RKO (cell line): ENCODE measurements at regions not wholly inside any gene's neighbourhood (a gene's known extent, or its start where the extent isn't known, plus 50 kb on each side); places are given as distances from the start of the nearest gene placed in this dataset.
"Not testable (repeated sequence)": the region's sequence is repeated elsewhere in the genome, so short reads cannot be mapped to it uniquely, and the experiment has no call there.

ENCODE experiments used
- DNase-seq: peaks from one replicate; pipeline ENCODE4 v3.0.0-alpha.2; 2016; ENCODE audit warnings: low spot score

- peak; percentile 44 for DNase-seq
Observed at GRCh38 chr7:121563177-121563576, 167.1 kb upstream of the FAM3C start.

GRCh38 chr7:121562259-121562658, 166.2 kb upstream of the FAM3C start:
- no peak for DNase-seq

GRCh38 chr7:121561717-121562116, 165.6 kb upstream of the FAM3C start:
- no peak for DNase-seq

- DNase-seq: no peak
Observed at GRCh38 chr7:121560267-121560990, 164.3 kb upstream of the FAM3C start.

DNA sequence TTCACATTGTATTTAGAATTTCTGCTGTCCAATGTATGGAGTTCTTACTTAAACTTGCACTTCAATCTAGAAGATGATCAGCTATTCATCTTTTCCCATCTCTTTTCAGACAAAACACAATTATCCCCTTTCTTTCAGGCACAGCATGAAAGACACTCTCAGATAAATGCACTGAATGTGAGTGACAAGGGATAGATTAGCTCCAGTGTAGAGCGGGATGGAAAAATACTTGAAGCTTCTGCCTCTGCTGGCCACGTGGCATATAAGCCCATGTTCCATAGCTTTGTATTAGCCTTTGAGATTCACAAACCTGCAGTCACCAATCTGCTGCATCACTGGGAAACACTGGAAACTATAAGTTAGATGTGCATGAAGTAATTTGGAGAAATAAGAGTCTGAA, 162.2 kb upstream of the FAM3C start:
- DNase-seq: peak; percentile 26

DNA sequence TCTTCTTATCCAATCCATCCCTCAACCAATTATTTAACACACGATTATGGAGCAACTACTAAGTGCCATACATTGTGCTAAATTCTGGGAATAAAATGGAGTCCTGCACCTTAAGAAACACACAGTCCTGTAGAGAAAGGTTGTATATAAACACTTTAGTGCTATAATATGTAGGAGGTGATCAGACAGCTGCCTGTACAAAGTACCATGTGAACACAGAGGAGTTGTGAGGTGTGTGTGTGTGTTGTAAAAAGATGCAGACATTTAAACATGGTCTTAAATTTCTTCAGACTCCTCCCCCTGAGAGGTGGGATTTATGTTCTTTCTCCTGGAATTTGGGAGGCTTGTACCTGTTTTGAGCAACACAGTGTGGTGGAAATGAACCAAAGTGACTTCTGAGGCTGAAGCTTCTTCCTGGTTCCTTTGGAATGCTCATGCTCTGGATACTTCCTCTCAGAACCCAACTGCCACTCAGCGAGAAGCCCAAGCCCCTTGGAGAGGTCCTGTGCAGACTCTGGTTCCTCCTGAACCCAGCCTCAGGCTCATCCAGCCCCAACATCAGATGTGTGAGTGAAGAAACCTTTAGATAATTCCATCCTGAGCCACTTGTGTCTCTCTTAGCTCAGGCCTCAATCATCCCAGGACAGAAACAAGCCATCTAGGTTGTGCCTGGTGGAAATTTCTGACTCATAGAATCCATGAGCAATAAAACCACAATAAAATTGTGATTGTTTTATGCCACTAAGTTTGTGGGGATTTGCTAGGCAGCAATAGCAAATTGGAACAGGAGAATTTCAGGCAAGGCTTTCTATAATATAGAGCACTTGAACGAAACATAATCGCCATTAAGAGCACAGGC, 161.2 kb upstream of the FAM3C start:
- DNase-seq: peak; percentile 19

- DNase-seq: no peak
Observed at GRCh38 chr7:121555558-121555957, 159.4 kb upstream of the FAM3C start.

GRCh38 chr7:121547544-121548092, 151.5 kb upstream of the FAM3C start:
- DNase-seq: peak; percentile 93

DNA sequence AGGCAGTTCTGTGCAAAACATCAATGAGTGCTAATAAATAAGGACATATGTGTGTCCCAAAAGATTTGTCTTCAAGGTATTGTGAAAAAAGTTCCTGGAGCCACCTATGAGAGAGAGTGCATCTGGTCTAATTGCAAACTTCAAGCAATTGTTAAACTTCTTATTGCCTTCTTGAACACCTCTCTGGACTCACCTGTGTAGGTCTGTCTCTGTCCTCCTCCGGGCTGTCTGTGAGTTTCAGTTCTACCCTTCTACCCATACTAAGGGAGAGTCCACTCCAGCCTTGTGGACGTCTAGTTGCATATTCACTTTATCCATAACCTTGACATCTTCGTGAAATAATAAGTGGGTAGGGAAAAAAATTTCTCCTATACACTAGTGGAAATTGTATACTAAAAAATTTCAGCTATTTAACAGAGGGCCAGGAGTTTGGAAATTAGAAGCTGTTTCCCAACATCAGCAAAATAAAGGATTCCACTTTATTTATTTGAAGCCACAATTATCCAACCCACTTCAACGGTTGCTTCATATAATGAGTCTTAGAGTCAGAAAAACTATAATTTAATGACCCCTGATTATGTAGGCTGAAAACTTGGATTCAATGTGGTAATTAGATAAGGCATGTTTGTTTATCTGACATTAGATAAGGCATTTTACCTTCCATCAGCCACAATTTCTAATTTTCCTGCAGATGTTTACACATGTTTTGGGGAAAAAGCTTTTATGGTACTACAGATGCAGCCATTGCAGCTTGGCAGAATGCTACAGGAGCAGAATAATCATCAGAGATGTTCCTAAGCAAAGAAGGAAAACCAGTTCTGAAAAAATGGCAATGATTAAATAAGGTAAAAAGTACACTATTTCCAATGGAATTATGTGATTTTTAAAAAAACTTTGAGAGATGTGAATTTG, 150.8 kb upstream of the FAM3C start:
- no peak for DNase-seq

DNA sequence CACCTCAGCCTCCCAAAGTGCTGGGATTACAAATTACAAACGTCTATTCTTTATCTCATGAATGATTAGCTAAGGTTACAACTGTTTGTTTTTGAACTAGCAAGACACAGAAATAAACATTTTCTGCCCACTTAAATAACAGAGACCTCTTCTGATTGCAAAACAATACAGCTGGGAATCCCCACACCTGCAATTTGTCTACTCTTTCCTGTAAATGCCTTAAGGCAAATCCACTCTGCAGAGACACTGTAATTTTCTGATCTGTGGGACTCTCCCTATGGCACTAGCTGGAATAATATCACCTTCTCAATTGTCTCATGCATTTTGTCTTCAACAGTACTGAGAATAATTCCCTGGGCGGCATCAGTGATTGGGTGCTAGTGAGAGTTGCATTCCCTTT, 149.3 kb upstream of the FAM3C start:
- DNase-seq: no peak

DNA sequence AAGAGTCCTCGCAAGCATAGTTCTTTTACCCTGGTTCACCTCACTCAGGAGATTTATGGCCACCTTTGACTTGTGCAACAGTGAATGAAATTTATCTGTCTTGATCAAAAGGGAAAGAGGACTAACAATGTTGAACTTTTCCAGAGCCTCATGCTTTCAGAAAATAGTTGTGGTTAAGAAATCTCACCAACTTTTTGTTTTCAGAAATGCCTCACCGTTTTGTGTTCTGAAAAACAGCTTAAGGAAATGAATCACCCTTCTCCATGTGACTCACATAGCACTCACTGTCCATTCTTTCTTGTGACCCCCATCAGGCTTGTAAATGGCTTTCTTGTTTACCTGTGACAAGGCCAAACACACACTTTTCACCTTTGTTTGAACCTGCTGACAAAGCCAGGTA, 148.6 kb upstream of the FAM3C start:
- DNase-seq: peak; percentile 98

- no peak for DNase-seq
Observed at GRCh38 chr7:121544238-121544637, 148.1 kb upstream of the FAM3C start.

DNA sequence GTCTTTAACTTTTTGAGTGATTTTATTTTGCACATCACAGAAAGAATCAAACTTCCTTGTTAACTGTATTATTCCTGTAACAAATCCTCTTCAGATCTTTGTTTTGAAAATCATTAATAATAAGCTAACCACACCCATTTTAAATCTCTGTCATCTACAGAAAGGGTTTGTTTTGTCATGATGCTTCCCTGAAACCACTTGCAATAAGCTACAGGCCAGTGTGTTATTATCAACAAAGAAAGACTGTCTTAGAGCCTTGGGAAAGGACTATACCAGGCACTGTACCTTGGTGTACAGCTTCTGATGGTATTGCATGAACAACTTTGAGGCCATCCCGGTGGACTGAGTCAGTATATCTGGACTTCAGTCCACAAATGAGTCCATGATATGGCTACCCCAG, 145.3 kb upstream of the FAM3C start:
- DNase-seq: no peak

DNA sequence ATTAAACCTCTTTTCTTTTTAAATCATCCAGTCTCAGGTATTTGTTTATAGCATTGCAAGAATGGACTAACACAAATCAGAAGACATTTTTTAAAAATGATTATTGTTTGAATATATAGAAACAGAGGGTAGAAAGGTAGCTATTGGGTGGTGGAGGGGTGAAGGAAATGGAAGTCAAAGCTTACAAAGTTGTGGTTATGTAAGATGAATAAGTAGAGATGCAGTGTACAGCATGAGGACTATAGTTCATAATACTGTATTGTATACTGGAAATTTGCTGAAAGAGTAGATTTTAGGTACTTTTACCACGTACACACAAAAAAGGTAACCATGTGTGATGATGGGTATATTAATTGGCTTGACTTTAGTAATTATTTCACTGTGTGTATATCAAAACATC, 144.0 kb upstream of the FAM3C start:
- DNase-seq: no peak

DNA sequence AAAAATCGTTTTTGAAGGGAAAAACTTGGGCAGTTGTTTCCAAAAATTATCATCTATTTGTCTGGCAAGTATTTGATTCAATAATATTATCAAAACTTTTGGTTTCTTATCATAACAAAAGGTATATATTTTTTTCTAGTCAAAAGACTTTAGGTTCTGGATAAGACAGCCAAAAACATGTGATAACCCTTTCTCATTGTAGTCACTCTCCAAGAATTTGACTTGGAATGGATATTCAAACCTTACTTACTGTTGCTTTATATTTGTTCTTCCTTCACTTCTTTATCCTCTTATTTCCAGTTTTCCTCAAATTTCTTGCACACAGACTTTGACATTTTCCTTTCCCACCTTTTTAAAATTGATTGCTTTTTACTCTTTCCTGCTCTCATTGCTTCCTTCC, 140.9 kb upstream of the FAM3C start:
- DNase-seq: no peak

- peak; percentile 20 for DNase-seq
Observed at GRCh38 chr7:121531175-121532070, 135.3 kb upstream of the FAM3C start.

- DNase-seq: peak; percentile 86
Observed at GRCh38 chr7:121530227-121531174, 134.4 kb upstream of the FAM3C start.

- DNase-seq: no peak
Observed at GRCh38 chr7:121529003-121529402, 132.9 kb upstream of the FAM3C start.

DNA sequence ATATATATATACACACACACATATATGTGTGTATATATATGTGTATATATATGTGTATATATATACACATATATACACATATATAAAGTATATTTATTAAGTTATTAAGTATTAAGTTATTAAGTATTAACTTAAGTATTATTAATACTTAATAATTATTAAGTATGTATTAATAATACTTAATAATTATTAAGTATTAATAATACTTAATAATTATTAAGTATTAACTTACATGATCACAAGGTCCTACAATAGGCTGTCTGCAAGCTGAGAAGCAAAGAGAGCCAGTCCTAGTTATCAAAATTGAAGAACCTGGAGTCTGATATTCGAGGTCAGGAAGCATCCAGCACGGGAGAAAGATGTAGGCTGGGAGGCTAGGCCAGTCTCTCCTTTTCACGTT, 130.1 kb upstream of the FAM3C start:
- not testable (repeated sequence) for DNase-seq
